ENCODE measurements at regions not wholly inside any gene's neighbourhood (a gene's known extent, or its start where the extent isn't known, plus 50 kb on each side); places are given as distances from the start of the nearest gene placed in this dataset.

DNA sequence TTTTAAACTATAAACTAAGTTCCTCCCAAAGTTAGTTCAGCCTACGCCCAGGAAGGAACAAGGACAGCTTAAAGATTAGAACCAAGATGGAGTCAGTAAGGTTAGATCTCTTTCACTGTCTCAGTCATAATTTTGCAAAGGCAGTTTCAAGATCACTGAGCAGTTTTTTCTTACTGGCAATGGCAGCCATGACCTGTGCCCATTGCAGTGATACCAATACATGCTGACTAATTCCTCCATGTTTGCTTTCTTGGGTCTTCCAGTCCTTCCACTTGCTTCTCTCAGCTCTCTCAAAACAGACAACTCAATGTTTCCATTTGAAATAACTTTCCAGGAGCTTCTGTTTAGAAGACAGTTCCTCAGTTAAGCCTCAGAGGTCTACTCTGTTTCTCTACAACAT is 79.5 kb downstream of the PCDH18 start:
- no peak for DNase-seq
- Histone ChIP-seq H3K4me3 (no peak overlapping the region), H3K27me3 (no peaks in the 10 kb centered on the region), H3K27ac (no peak overlapping the region), H3K4me1 (peaks cover 0 to 8% of the 10 kb centered on the region in 2 donors), H3K9me3 (no peaks in the 10 kb centered on the region), H3K36me3 (no peaks in the 10 kb centered on the region)
- no peak for TF ChIP-seq POLR2A (IDR thresholded peaks at IDR 0.05)
- TF ChIP-seq, protein P1, sequence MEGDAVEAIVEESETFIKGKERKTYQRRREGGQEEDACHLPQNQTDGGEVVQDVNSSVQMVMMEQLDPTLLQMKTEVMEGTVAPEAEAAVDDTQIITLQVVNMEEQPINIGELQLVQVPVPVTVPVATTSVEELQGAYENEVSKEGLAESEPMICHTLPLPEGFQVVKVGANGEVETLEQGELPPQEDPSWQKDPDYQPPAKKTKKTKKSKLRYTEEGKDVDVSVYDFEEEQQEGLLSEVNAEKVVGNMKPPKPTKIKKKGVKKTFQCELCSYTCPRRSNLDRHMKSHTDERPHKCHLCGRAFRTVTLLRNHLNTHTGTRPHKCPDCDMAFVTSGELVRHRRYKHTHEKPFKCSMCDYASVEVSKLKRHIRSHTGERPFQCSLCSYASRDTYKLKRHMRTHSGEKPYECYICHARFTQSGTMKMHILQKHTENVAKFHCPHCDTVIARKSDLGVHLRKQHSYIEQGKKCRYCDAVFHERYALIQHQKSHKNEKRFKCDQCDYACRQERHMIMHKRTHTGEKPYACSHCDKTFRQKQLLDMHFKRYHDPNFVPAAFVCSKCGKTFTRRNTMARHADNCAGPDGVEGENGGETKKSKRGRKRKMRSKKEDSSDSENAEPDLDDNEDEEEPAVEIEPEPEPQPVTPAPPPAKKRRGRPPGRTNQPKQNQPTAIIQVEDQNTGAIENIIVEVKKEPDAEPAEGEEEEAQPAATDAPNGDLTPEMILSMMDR (IDR thresholded peaks at IDR 0.05): no peak
- intact Hi-C loops (cut with DNase I; ENCODE audit: low total_unique reads): no loop called here

DNA sequence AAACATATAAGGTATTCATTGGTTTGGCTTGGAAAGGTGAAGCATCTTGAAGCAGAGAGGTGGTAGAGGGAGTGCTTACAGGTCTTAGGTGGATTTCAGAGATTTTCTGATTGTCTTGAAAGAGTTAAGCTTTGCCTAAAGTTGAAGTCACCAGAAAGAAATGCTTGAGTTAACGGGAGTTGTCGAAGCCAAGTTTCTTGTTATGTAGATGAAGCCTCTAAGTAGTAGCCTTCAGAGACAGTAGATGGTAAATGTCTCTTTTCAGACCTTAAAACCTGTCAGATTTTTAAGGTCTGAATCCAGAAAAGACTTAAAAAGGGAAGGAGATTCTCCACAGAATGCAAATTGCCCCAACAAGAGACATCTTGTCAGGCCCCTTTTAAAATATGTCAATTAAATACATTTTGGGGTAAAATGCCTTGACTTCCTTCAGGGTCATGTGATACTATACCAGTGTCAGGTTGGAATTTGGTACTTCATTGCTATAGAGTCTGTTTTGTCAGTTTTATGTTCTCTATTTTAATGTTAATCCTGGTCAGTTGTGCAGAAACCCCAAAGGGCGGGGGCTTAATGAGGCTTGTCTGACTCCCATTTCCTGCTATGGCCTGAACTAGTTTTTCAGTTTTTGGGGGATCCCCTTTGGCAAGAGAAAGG is 81.0 kb downstream of the PCDH18 start:
- Histone ChIP-seq H3K27ac (peak overlapping the region; percentile 38 to 43), H3K27me3 (no peaks in the 10 kb centered on the region), H3K4me1 (peaks cover 0 to 8% of the 10 kb centered on the region in 2 donors), H3K4me3 (no peak overlapping the region), H3K36me3 (no peaks in the 10 kb centered on the region), H3K9me3 (no peaks in the 10 kb centered on the region)
- TF ChIP-seq, protein P1 (IDR thresholded peaks at IDR 0.05): no peak
- no peak for TF ChIP-seq POLR2A (IDR thresholded peaks at IDR 0.05)
- intact Hi-C loops (cut with DNase I; ENCODE audit: low total_unique reads): no loop called here
- DNase-seq: no peak

DNA sequence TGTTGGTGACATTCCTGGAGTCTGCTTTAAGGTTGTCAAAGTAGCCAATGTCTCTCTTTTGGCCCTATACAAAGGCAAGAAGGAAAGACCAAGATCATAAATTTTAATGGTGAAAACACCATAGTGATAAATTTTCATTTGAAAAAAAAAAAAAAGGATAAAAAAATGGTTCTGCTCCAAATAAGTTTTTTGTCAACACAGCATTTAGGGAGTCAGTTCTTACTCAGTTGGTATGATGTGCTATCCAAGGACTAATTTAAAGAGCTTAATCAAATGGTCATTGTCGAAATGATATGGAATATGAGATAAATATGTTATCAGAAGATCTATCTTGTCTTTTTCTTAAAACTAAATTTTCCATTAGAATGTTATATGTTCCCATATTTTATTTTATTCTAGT is 83.9 kb downstream of the PCDH18 start:
- no peaks in the 10 kb centered on the region for H3K36me3 ChIP-seq
- H3K27ac ChIP-seq: no peak overlapping the region
- no peak for DNase-seq

DNA sequence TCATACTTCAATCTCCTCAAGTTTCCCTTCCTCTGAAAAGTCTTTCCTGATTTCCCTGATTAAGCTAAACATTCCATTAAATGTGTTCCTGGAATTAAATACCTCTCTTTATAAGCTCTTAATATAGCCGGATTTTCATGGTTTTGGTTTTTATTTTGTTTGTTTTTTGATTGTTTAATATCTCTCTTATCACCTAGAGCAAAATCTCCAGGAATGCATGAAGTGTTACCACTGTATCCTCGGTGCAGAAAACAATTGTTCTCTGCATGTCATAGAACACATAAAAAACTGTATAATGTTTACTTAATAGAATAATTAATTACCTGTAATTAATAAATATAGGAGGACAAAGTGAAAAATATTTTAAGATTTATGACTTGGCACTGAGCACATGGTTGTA is 86.2 kb downstream of the PCDH18 start:
- Histone ChIP-seq H3K36me3 (no peaks in the 10 kb centered on the region), H3K27ac (no peak overlapping the region), H3K4me3 (no peak overlapping the region), H3K27me3 (no peaks in the 10 kb centered on the region), H3K9me3 (no peaks in the 10 kb centered on the region), H3K4me1 (peaks cover 0 to 1% of the 10 kb centered on the region in 2 donors)
- no peak for DNase-seq
- no peak for TF ChIP-seq POLR2A (IDR thresholded peaks at IDR 0.05)
- TF ChIP-seq, protein P1 (IDR thresholded peaks at IDR 0.05): no peak
- intact Hi-C loops (cut with DNase I; ENCODE audit: low total_unique reads): no loop called here

More for the DNA sequence above, 83.9 kb downstream of the PCDH18 start:
- no peaks in the 10 kb centered on the region for H3K9me3 ChIP-seq
- H3K4me1 ChIP-seq: peaks cover 0 to 8% of the 10 kb centered on the region in 2 donors
- no peaks in the 10 kb centered on the region for H3K27me3 ChIP-seq
- H3K4me3 ChIP-seq: no peak overlapping the region
- intact Hi-C loops (cut with DNase I; ENCODE audit: low total_unique reads): no loop called here
- TF ChIP-seq POLR2A (IDR thresholded peaks at IDR 0.05): no peak
- TF ChIP-seq, protein P1 (IDR thresholded peaks at IDR 0.05): no peak

DNA sequence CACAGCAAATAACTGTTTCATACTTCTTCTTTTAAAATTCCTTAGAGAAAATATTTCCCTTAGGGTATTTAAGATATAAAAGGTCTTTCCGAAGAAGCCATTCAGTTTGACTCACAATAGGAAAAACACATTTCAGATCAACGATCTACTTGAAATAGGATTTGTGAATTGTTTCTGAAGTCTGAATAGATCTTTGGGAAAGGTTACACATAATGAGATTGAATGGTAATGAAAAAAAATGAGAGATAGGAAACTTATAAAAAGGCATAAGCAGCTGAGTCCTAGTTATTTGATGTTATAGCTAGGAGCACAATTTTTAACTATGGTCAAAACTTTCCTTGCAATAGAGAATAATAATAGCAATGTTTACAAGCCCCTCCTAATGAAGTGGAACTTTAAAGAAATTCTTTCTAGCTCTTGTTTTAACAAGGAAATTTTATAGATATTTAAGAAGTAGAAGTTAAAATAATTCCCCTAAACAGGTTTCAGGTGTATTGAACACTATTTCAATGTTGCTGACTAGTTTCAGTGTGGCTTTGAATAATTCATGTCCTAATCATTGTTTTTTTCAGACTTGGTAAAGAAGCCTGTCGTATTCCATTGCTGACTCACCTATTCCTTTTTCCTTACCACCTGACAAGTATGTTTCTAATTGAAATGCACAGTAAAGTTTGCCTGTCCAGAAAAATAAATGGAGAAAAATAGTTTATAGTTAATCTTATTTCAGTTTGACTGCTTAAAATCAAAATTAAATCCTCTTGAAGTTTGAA is 89.1 kb downstream of the PCDH18 start:
- H3K9me3 ChIP-seq: no peaks in the 10 kb centered on the region
- no peaks in the 10 kb centered on the region for H3K4me1 ChIP-seq
- TF ChIP-seq, protein P1 (IDR thresholded peaks at IDR 0.05): no peak
- TF ChIP-seq POLR2A (IDR thresholded peaks at IDR 0.05): no peak
- no peak overlapping the region for H3K4me3 ChIP-seq
- no peak overlapping the region for H3K27ac ChIP-seq
- no peaks in the 10 kb centered on the region for H3K36me3 ChIP-seq
- no peak for DNase-seq
- intact Hi-C loops (cut with DNase I; ENCODE audit: low total_unique reads): no loop called here
- H3K27me3 ChIP-seq: no peaks in the 10 kb centered on the region
